SJSA1 (cell line): ENCODE measurements at regions not wholly inside any gene's neighbourhood (a gene's known extent, or its start where the extent isn't known, plus 50 kb on each side); places are given as distances from the start of the nearest gene placed in this dataset.

ENCODE experiments used
- DNase-seq, 2 experiments: peaks; one replicate each; pipeline ENCODE4 v3.0.0-alpha.2; 2015 to 2020; ENCODE audit warnings: low spot score in 2 of 2, low read depth in 1 of 2
- H3K27ac ChIP-seq: fragments of 250-450 bp; sonication (Bioruptor Pico); 2 replicates; pipeline ENCODE4 v1.5.1; 2020; ENCODE audit warnings: mild to moderate bottlenecking, moderate library complexity
- H3K27me3 ChIP-seq: fragments of 250-450 bp; sonication (Bioruptor Pico); replicated peaks from 2 replicates; pipeline ENCODE4 v1.5.1; 2020; ENCODE audit warnings: mild to moderate bottlenecking, moderate library complexity
- H3K36me3 ChIP-seq: fragments of 250-450 bp; sonication (Bioruptor Pico); 2 replicates; pipeline ENCODE4 v1.5.1; 2020; ENCODE audit warnings: mild to moderate bottlenecking
- H3K4me1 ChIP-seq: fragments of 250-450 bp; sonication (Bioruptor Pico); replicated peaks from 2 replicates; pipeline ENCODE4 v1.6.1; 2021; ENCODE audit warnings: mild to moderate bottlenecking
- H3K4me3 ChIP-seq: fragments of 250-450 bp; sonication (Bioruptor Pico); 2 replicates; pipeline ENCODE4 v1.5.1; 2020; ENCODE audit warnings: mild to moderate bottlenecking
- H3K9me3 ChIP-seq: fragments of 250-450 bp; sonication (Bioruptor Pico); replicated peaks from 2 replicates; pipeline ENCODE4 v1.5.1; 2020; ENCODE audit warnings: mild to moderate bottlenecking

- Histone ChIP-seq H3K27me3 (peaks cover 18% of the 10 kb centered on the region), H3K36me3 (no peaks in the 10 kb centered on the region), H3K27ac (no peak overlapping the region), H3K4me3 (no peak overlapping the region), H3K4me1 (no peaks in the 10 kb centered on the region), H3K9me3 (no peaks in the 10 kb centered on the region)
- no peak for DNase-seq
Measured at GRCh38 chr10:118246332-118247295, 95.5 kb downstream of the FAM204A start.

GRCh38 chr10:118243907-118244306 is 98.2 kb downstream of the FAM204A start:
- H3K36me3 ChIP-seq, result no peaks in the 10 kb centered on the region
- no peak overlapping the region for H3K4me3 ChIP-seq
- H3K27me3 ChIP-seq, result peaks cover 26% of the 10 kb centered on the region
- H3K9me3 ChIP-seq, result no peaks in the 10 kb centered on the region
- H3K27ac ChIP-seq, result no peak overlapping the region
- no peak for DNase-seq
- H3K4me1 ChIP-seq, result no peaks in the 10 kb centered on the region

- H3K27me3 ChIP-seq, result peaks cover 26% of the 10 kb centered on the region
- H3K4me3 ChIP-seq, result no peak overlapping the region
- no peaks in the 10 kb centered on the region for H3K9me3 ChIP-seq
- no peaks in the 10 kb centered on the region for H3K36me3 ChIP-seq
- H3K27ac ChIP-seq, result no peak overlapping the region
- DNase-seq, result peak; percentile 41 to 64
- H3K4me1 ChIP-seq, result no peaks in the 10 kb centered on the region
Measured at GRCh38 chr10:118241229-118242137, 100.6 kb downstream of the FAM204A start.

GRCh38 chr10:118239236-118239630 is 102.9 kb downstream of the FAM204A start:
- Histone ChIP-seq H3K27me3 (peaks cover 23% of the 10 kb centered on the region), H3K4me3 (no peak overlapping the region), H3K9me3 (no peaks in the 10 kb centered on the region), H3K27ac (no peak overlapping the region), H3K4me1 (no peaks in the 10 kb centered on the region), H3K36me3 (no peaks in the 10 kb centered on the region)
- no peak for DNase-seq

GRCh38 chr10:118238573-118239235 is 103.4 kb downstream of the FAM204A start:
- no peak for DNase-seq
- H3K4me1 ChIP-seq, result no peaks in the 10 kb centered on the region
- no peak overlapping the region for H3K4me3 ChIP-seq
- peaks cover 23% of the 10 kb centered on the region for H3K27me3 ChIP-seq
- H3K36me3 ChIP-seq, result no peaks in the 10 kb centered on the region
- H3K27ac ChIP-seq, result no peak overlapping the region
- H3K9me3 ChIP-seq, result no peaks in the 10 kb centered on the region

GRCh38 chr10:118237930-118238329 is 104.2 kb downstream of the FAM204A start:
- Histone ChIP-seq H3K4me3 (no peak overlapping the region), H3K27ac (no peak overlapping the region), H3K4me1 (no peaks in the 10 kb centered on the region), H3K36me3 (no peaks in the 10 kb centered on the region), H3K27me3 (peaks cover 20% of the 10 kb centered on the region), H3K9me3 (no peaks in the 10 kb centered on the region)
- DNase-seq, result no peak

- H3K36me3 ChIP-seq, result no peaks in the 10 kb centered on the region
- H3K27me3 ChIP-seq, result peaks cover 2% of the 10 kb centered on the region; the same call in 1 of the 2 replicates
- no peaks in the 10 kb centered on the region for H3K4me1 ChIP-seq
- no peak overlapping the region for H3K4me3 ChIP-seq
- DNase-seq, result no peak
- no peaks in the 10 kb centered on the region for H3K9me3 ChIP-seq
- no peak overlapping the region for H3K27ac ChIP-seq
Measured at GRCh38 chr10:118234683-118235082, 107.4 kb downstream of the FAM204A start.

GRCh38 chr10:118220346-118220850 is 121.7 kb downstream of the FAM204A start:
- Histone ChIP-seq H3K4me3 (no peak overlapping the region), H3K9me3 (no peaks in the 10 kb centered on the region), H3K36me3 (no peaks in the 10 kb centered on the region), H3K4me1 (no peaks in the 10 kb centered on the region), H3K27me3 (no peaks in the 10 kb centered on the region), H3K27ac (no peak overlapping the region)
- DNase-seq, result no peak

GRCh38 chr10:118218562-118218961 is 123.6 kb downstream of the FAM204A start:
- DNase-seq, result no peak
- Histone ChIP-seq H3K4me3 (no peak overlapping the region), H3K27me3 (no peaks in the 10 kb centered on the region), H3K4me1 (no peaks in the 10 kb centered on the region), H3K27ac (no peak overlapping the region), H3K36me3 (no peaks in the 10 kb centered on the region), H3K9me3 (no peaks in the 10 kb centered on the region)

GRCh38 chr10:118216571-118217170 is 125.5 kb downstream of the FAM204A start:
- no peaks in the 10 kb centered on the region for H3K9me3 ChIP-seq

GRCh38 chr10:118216020-118216419 is 126.1 kb downstream of the FAM204A start:
- Histone ChIP-seq H3K36me3 (no peaks in the 10 kb centered on the region), H3K9me3 (no peaks in the 10 kb centered on the region), H3K27ac (no peak overlapping the region), H3K4me1 (no peaks in the 10 kb centered on the region), H3K4me3 (no peak overlapping the region), H3K27me3 (no peaks in the 10 kb centered on the region)
- DNase-seq, result no peak

More at GRCh38 chr10:118216571-118217170, 125.5 kb downstream of the FAM204A start:
- Histone ChIP-seq H3K27ac (no peak overlapping the region), H3K4me3 (no peak overlapping the region), H3K36me3 (no peaks in the 10 kb centered on the region), H3K27me3 (no peaks in the 10 kb centered on the region), H3K4me1 (no peaks in the 10 kb centered on the region)
- DNase-seq, result no peak

GRCh38 chr10:118214776-118215175 is 127.3 kb downstream of the FAM204A start:
- Histone ChIP-seq H3K36me3 (no peaks in the 10 kb centered on the region), H3K9me3 (no peaks in the 10 kb centered on the region), H3K27me3 (no peaks in the 10 kb centered on the region), H3K4me1 (no peaks in the 10 kb centered on the region), H3K27ac (no peak overlapping the region), H3K4me3 (no peak overlapping the region)
- DNase-seq, result no peak

- Histone ChIP-seq H3K36me3 (no peaks in the 10 kb centered on the region), H3K9me3 (no peaks in the 10 kb centered on the region), H3K4me3 (no peak overlapping the region), H3K4me1 (no peaks in the 10 kb centered on the region), H3K27ac (no peak overlapping the region), H3K27me3 (no peaks in the 10 kb centered on the region)
- DNase-seq, result no peak
Measured at GRCh38 chr10:118213436-118213835, 128.7 kb downstream of the FAM204A start.
